HG03103 (cell line): ENCODE measurements at regions not wholly inside any gene's neighbourhood (a gene's known extent, or its start where the extent isn't known, plus 50 kb on each side); places are given as distances from the start of the nearest gene placed in this dataset.
"Not testable (repeated sequence)": the region's sequence is repeated elsewhere in the genome, so short reads cannot be mapped to it uniquely, and the experiment has no call there.

ENCODE experiments used
- ATAC-seq: cut with Tn5 transposase; IDR thresholded peaks from one replicate; pipeline ENCODE4 v1.9.1; 2021; ENCODE audit warnings: low read depth; ENCODE audit not compliant: unreplicated experiment

DNA sequence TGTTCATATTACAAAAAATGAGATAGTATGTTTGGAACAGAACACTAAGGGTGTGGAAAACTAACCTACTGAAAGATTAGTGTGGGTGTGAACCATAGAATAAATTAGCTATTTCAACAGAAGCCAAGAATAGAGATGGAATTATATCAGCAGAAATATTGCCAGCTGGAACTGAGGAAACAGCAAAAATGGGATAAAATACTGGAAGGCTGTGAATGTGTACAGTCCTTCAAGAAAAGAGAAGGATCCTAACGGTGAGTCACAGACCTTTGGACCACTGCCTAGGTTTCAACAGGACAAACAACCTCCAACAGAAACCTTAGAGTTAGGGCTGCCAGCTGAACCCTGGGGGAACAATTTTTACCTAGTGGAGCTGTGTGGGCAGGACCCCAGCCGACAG lies 395.0 kb downstream of the ZWINT start:
- ATAC-seq, result no peak

DNA sequence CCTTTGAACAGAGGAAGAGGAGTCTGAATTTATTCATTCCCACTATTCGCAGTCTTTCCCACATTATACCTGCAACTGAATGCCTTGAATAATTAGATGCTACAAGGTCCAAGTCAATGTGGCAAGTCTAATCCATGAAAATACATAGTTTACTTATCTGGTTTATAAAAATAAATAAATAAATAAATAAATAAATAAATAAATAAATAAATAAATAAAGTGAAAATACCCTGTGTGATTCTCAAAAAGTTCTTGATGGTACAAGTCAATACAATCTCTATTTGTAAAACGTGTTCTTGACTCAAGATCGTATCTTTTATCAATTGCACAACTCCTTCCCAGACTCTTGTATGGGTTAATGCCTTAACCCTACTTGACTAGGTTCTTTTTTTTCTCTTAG lies 417.7 kb downstream of the ZWINT start:
- ATAC-seq, result no peak

DNA sequence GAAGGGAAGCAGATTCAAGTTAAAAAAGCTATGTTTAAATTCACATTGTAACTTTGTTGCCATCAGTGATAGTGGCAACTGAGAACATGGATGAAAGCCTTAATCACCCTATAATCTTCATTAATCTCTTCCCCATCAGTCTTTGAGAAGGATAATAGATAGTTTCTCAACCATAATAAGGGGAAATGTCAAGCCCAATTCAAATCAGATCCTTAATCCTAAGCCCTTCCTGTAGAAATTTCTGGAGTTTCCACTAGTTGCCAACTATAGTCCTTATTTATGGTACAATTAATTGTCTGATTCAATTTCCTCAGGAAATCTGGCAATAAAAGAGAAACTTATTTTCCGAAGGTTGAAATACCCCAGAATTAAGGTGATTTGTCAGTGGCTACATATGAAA lies 431.8 kb downstream of the ZWINT start:
- no peak for ATAC-seq

DNA sequence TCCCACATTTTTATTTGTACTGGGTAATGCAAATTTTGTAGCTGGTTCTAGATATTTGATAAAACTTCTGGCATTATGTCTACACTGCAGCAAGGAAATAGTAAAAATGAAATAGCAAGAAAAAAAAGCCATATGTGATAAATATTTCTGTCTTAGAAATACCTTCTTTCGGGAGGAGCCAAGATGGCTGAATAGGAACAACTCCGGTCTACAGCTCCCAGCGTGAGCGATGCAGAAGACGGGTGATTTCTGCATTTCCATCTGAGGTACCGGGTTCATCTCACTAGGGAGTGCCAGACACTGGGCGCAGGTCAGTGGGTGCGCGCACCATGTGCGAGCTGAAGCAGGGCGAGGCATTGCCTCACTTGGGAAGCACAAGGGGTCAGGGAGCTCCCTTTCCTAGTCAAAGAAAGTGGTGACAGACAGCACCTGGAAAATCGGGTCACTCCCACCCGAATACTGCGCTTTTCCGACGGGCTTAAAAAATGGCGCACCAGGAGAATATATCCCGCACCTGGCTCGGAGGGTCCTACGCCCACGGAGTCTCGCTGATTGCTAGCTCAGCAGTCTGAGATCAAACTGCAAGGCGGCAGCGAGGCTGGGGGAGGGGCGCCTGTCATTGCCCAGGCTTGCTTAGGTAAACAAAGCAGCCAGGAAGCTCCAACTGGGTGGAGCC lies 461.4 kb downstream of the ZWINT start:
- ATAC-seq, result not testable (repeated sequence)

DNA sequence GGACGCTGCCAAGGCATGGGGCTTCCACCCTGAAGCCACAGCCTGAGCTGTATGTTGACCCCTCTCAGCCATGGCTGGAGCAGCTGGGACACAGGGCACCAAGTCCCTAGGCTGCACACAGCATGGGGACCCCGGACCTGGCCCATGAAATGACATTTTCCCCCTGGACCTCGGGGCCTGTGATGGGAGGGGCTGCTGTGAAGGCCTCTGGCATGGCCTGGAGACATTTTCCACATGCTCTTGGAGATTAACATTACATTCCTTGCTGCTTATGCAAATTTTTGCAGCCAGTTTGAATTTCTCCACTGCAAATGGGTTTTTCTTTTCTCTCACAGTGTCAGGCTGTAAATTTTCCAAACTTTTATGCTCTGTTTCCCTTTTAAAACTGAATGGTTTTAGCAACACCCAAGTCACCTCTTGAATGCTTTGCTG lies 463.6 kb downstream of the ZWINT start:
- no peak for ATAC-seq

DNA sequence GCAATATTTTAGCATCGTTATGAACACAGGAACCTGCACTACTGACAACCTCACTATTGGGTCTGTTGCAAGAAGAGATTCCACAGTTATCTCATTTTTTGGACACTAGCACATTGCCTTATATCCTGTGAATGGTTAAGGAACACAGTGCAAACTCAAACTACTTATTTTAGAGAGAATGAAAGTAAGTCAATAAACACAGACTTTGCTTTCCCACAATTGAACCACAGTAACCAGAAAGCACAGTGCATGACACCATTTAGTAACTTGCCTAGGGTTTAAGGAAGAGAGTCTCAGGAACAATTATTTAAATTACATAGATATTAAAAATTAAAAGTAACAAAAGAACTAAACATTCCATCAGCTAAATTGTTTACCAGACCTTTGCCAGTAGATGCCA lies 468.8 kb downstream of the ZWINT start:
- no peak for ATAC-seq

DNA sequence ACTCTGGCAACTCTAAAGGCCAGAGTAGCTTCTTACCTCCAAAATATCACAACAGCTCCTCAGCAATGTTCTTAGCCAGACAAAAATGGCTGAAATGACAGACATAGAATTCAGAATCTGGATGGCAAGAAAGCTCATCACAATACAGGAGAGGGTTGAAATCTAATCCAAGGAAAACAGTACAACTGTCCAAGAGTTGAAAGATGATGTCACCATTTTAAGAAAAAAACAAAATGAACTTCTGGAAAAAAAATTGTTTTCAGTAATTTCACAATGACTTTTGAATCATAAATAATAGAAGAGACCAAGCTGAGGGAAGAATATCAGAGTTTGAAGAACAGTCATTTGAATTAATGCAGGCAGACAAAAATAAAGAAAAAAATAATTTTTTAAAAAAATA lies 479.5 kb downstream of the ZWINT start:
- ATAC-seq, result no peak

DNA sequence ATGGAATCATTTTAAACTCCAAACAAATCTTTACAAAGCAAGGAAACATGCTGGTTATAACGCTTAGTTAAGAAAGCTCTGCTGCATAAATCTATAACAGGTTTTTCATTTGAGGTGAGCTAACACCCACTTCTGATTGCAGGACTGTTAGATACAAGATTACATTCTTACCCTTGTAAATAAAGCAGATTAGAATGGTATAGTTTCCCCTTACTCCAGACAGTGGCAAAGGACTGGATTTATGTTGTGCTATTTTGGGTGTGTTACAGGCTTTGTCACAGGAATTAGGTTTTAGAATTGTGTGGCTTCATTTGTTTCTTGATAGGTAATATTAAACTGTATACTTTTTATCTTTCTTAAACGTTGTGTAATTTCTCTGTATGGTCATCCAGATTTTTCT lies 487.6 kb downstream of the ZWINT start:
- no peak for ATAC-seq

DNA sequence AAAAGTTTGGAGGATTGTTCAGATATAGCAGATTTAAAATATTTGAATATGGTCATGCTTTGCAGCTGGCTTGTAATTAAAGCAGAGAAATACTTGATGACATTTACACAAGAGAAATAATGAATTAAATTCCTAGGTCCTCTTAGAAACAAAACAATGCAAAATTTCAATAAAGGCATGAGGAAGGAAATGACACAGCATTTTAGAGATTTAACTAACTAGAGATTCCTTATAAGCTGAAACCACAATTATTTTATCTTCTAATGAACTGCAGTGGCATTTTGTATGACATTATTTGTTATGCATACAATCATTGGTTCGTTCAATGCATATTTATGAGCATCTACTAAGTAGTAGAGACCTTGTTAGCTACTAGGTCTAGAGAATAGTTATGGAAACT lies 490.9 kb downstream of the ZWINT start:
- no peak for ATAC-seq

DNA sequence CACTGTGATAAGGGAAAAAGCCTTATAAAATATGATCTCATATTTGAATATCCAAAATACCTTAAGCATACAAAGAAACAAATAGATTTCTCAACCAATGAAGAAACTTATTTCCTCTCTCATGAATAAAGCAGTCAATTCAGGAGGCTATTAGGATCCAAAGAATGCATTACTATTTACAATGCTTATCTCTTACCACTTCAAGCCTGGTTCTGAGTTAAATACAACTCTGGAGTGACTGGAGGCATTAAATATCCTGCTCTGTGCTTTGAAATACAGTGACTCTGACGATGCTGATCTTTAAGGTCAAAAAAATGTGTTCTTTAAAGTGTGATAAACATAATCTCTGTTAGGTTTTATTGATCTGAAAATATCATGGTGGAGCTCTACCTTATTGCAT lies 493.2 kb downstream of the ZWINT start:
- no peak for ATAC-seq

DNA sequence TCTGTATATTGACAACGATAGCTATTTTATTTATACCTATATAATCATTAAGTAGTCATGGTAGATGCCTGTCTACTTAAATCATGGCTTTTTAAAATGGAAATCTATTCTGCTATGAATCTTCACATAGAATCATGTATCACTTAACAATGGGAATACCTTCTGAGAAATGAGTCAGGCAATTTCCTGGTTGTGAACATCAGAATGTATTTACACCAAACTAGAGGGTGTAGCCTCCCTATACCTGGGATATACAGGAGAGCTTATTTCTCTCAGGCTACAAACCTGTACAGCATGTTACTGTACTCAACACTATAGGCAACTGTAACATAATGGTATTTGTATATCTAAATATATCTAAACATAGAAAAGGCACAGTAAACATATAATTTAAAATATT lies 502.3 kb downstream of the ZWINT start:
- no peak for ATAC-seq

DNA sequence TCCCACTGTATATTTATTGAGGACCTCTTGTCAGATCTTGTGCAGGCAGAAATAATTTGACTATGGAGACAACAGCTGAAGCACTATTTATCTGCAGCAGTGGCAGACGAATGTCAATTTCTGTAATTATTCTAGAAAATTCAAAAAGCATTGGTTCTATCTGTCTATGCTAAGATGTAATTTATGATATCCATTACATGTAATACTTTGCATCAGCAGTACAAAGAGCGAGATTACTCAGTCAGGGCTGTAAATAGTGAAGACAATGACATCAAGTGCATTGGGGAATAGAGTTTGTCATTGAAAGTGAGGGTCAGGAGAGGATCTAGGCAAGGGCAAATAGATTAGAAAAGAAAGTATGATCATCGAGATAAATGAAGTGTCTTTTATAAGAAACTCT lies 508.2 kb downstream of the ZWINT start:
- no peak for ATAC-seq

DNA sequence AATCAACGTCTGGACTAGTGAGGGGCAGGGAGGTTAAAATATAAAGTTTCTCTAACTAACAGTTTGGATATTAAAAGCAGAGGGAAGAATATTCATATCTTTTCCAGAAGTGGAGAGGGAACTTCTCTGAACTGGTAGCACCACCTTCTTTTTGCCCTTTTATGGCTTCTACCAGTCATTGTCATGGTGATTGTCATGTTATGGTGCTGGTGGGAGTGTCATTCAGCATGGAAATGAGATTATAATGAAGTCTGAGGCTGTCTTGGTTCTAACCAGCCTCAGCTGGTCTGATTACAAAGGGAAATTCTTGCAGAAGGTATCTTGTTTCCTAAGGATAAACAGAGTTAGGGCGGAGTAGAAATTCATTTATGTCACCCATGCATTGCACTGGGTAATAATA lies 523.8 kb downstream of the ZWINT start:
- ATAC-seq, result no peak

DNA sequence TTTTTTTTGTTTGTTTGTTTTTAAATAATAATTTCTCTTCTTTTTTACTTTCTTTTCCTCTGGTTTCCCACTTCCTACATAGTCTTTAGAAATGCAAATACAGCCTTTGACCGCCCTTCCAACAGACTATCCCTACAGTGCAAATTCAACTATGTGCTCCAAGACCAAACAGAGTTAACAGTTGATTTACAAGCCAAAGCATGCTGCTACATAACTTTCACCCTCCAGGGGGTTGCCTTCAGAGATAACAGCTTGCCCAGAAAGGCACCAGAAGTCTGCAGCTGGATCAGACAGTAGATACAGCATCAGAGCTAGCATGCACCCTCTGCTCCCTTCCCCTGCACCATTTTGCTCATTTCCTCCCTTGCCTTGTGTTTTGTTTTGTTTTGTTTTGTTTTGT lies 539.0 kb downstream of the ZWINT start:
- no peak for ATAC-seq

DNA sequence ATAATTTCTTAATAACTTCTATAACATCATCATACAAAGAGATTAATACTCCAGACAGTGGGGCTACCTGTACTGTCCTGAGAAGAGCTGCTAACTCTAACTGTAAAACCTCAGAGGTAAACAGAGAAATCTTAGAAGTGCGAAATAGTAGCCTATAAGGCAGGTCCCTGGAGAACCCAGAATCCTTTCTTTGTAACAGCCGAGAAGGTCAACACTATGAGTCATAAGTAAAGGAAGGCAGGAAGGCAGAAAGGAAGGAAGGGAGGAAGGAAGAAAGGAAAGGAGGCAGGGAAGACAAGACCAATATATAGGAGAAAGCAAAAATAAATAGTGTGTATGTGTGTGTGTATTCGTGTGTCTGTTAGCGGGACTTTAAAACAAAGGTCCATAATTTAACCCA lies 540.6 kb downstream of the ZWINT start:
- no peak for ATAC-seq

DNA sequence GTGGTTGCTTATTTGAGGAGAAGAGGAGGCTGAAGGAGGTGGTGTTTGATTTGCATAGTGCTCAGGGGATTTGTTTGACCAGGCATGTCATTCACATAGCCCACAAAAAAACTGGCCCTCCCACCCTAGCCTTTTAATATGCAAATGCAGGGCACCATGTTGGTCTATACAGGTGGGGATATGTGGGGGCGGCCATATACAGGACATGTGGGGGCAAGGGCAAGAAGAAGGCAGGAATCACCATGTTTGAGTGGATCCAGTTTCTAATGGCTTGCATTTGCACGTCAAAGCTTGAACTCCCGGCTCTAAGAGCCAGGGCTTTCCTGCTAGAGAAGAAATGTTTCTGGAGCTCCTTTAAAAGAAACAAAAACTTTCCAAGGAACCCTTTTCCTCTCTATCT lies 541.0 kb downstream of the ZWINT start:
- ATAC-seq, result no peak

DNA sequence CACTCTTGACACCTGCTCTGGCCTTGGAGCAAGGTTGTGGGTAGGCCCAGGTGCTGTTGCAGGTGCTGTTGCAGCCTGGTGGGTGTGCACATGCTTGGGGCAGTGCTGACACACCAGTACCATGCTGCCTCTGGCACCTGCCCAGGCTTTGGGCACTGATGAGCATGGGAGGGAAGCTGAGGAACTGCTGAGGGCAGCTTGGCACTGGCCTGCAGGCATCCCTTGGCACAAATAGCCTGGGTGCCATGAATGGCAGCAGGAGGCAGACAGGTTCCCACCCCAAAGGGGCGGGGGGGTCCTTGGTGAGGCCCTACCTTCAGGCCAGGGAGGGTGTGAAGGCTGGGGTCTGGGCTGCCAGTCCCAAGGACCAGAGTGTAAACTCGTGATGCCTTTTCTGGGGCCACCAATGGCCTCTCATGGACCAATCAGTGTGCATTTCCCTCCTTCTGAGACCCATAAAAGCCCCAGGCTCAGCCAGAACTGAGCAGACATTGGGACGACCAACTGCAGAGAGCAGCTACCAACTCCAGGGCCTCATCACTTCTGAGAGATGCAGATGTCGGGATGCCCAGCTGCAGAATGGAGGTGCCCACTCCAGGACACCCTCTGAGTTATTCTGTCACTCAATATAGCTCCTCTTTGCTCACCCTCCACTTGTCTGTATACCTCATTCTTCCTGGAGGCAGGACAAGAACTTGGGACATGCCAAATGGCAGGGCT lies 547.4 kb downstream of the ZWINT start:
- no peak for ATAC-seq

DNA sequence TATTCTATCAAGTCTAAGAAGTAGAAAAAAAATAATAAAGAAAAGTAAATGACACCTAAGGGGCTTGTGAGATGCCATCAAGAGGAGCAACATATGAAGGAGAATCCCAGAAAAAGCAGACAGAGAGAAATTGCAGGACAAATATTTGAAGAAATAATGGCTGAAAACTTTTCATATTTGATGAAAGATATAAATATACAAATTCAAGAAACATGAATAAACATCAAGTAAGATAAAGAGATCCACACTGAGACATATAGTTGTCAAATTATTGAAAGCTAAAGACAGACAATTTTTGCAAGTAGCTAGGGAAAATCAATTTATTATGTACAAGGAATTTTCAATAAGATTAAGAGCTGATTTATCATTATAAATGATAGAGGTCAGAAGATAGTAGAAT lies 558.0 kb downstream of the ZWINT start:
- ATAC-seq, result no peak

DNA sequence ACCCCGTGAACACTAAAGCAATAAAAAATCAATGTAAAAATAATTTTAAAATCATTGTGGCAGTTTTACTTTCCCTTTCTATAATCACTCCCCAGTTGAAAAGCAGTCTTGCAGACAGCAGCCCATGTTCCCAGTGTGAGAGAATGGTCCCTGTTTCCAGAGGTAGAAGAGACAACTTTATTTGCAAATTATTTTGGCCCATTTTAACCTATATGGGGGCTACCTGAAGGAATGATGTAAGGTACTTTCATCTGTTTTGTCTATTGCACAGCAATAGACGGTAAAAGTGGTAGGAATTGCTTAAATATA lies 559.8 kb downstream of the ZWINT start:
- no peak for ATAC-seq

DNA sequence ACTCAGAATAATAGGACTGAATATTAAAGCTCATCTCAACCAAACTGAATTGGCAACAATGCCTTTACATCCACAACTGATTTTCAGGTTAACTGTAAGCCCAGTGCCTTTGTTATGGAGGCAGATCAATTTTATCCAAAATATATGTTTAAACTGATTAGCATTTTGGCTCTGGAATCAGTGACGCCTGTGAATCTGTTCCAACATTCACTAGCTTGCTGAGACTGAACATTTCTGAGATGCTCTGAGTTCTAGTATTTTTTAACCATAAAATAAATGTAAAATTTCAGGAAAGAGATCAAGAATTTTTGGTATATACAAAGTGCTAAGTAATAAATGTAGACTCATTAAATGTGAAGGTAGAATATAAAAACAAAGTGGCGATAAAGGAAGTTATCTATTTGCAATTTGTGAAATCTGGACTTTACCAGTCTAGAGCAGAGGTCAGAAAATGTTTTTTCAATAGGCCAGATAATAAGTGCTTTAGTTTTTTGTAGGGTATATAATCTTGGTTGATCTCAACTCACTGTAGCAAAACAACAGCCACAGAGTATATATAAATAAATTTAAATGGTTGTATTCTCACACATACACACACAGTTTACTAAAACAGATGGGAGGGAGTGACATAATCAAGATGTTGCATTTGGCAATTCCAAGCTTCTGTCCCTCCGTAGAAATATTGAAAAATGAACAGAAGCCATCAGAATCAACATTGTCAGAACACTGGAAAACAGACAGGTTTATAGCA lies 560.3 kb downstream of the ZWINT start:
- ATAC-seq, result no peak

DNA sequence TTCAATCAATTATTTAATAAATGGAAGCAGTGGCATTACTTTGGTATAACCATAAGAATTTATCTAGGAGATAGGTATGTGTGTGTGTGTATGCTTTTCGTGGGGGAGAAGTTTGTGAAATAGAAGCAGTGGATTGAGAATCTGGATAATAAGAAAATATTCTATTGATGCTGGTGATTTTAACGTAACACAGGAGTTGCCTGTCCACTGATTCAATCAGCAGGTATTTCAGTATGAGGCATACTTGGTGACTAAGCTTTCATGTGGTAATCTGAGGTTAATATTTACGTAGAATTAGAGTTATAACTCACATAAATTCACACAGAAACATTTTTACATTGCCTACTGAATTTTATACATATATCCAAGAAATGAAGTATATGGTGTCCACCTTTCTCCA lies 568.0 kb downstream of the ZWINT start:
- no peak for ATAC-seq

DNA sequence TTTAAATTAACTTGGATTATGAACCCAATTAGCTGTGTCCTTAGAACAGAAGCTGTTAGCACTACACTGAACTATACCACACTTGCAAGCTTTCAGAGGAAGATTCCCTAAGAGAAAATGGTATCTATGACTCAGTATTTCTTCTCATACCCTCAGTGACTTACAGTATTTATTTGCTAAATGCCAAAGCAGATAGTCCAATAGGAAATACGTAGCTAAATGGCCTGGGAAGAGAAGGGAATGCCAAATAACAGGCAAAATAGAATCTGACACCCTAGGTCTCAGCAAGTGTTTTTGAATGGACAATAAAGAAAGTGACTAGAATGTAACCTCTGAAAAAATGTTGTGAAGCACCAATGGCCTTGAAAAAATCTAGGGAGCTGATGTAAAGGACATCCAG lies 570.8 kb downstream of the ZWINT start:
- not testable (repeated sequence) for ATAC-seq
